ENCODE measurements at regions not wholly inside any gene's neighbourhood (a gene's known extent, or its start where the extent isn't known, plus 50 kb on each side); places are given as distances from the start of the nearest gene placed in this dataset.

GRCh38 chr1:199282751-199283305 is 644.0 kb downstream of the PTPRC start:
- TF ChIP-seq CTCF (IDR thresholded peaks at IDR 0.05): no peak
- no peak for TF ChIP-seq POLR2A (IDR thresholded peaks at IDR 0.05)

Measured in vagina (tissue), 2 donors.